Lower lobe of right lung (tissue), 2 donors: ENCODE measurements at regions not wholly inside any gene's neighbourhood (a gene's known extent, or its start where the extent isn't known, plus 50 kb on each side); places are given as distances from the start of the nearest gene placed in this dataset.

ENCODE experiments used
- ATAC-seq, 2 donors: fragments of 200-7000 bp; cut with Tn5 transposase; one replicate each; pipeline ENCODE4 v1.9.1; 2020 to 2022; ENCODE audit warnings: mild to moderate bottlenecking in 2 of 2, moderate library complexity in 2 of 2
- DNase-seq: peaks from one replicate; pipeline ENCODE4 v3.0.0-alpha.2; 2020
- H3K27ac ChIP-seq: fragments of 200-600 bp; one replicate; pipeline ENCODE4 v1.8.0; 2022
- H3K27me3 ChIP-seq: fragments of 200-600 bp; one replicate; pipeline ENCODE4 v1.8.0; 2022; ENCODE audit warnings: low read depth
- H3K36me3 ChIP-seq: fragments of 200-600 bp; one replicate; pipeline ENCODE4 v1.8.0; 2022; ENCODE audit warnings: mild to moderate bottlenecking
- H3K4me1 ChIP-seq: fragments of 200-600 bp; one replicate; pipeline ENCODE4 v1.8.0; 2022
- H3K4me3 ChIP-seq: fragments of 200-600 bp; one replicate; pipeline ENCODE4 v1.8.0; 2022; ENCODE audit warnings: mild to moderate bottlenecking
- H3K9me3 ChIP-seq: fragments of 200-600 bp; one replicate; pipeline ENCODE4 v1.8.0; 2022
- intact Hi-C: fragments of 100-400 bp; cut with DNase I; formaldehyde crosslinking; loops from one replicate; pipeline ENCODE4 v1.11.0; 2022
- TF ChIP-seq, protein P1 (sequence below): fragments of 200-600 bp; IDR thresholded peaks from one replicate; pipeline ENCODE4 v1.8.0; 2022; ENCODE audit warnings: antibody characterized with exemption, mild to moderate bottlenecking
- donor health status: DM: no; HTN: yes; CAD: no; lungs with severe emphysema.

DNA sequence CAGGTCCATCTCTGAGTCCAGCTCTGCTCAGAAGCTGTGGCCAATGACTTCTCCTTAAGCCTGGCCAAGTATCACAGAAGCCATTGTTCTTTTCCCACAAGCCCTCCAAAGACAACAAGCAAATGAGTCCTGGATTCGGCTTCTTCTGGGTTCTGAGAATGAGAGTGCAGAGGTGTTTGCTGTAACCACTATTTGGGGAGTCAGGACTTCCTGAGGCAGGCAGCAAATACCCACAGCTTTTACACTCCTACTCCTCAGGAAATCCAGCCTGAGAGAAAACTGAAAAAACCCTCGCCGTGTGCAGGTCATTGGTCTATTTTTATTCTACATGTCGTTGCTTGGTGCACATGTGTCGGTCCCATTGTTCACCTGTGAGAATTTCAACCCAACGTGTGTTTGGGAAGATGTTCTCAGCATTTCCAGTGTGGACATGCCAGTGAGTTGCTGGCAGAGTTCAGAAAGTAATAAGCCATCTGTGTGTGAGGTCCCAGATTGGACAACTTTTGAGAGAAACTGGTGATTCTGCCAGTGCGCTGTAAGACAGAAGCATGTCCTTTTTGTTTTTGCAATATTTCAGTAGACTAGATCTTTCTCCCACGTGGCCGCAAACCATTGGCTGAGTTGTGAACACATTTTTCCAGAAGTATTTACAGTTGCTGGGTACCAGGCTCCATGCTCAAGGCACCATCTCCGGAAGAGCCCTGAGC is 121.6 kb upstream of the LYZL2 start:
- H3K4me3 ChIP-seq = no peak overlapping the region
- ATAC-seq (no peak), DNase-seq (no peak)
- peaks cover 10% of the 10 kb centered on the region for H3K4me1 ChIP-seq
- H3K27ac ChIP-seq = no peak overlapping the region
- no peaks in the 10 kb centered on the region for H3K27me3 ChIP-seq
- H3K36me3 ChIP-seq = no peaks in the 10 kb centered on the region
- intact Hi-C loops = no loop called here
- no peaks in the 10 kb centered on the region for H3K9me3 ChIP-seq
- TF ChIP-seq, protein P1, sequence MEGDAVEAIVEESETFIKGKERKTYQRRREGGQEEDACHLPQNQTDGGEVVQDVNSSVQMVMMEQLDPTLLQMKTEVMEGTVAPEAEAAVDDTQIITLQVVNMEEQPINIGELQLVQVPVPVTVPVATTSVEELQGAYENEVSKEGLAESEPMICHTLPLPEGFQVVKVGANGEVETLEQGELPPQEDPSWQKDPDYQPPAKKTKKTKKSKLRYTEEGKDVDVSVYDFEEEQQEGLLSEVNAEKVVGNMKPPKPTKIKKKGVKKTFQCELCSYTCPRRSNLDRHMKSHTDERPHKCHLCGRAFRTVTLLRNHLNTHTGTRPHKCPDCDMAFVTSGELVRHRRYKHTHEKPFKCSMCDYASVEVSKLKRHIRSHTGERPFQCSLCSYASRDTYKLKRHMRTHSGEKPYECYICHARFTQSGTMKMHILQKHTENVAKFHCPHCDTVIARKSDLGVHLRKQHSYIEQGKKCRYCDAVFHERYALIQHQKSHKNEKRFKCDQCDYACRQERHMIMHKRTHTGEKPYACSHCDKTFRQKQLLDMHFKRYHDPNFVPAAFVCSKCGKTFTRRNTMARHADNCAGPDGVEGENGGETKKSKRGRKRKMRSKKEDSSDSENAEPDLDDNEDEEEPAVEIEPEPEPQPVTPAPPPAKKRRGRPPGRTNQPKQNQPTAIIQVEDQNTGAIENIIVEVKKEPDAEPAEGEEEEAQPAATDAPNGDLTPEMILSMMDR = no peak

DNA sequence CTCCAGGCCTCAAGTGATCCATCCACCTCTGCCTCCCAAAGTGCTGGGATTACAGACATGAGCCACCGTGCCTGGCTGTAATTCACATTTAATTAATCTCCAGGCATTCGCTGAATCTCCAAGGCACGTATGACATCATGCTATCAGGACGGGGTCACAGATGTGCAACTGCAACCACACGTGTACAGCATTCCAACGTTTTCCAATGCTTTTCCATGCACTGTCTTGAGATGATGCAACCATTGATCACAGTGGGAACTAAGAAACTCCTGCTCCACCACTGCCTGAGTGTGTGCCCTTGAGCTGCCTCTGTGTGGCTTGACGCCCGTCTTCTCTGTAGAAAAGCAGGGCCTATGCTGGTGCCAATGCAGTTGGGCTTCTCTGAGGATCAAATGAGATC is 119.8 kb upstream of the LYZL2 start:
- no peak for ATAC-seq
- no peaks in the 10 kb centered on the region for H3K36me3 ChIP-seq
- H3K27ac ChIP-seq = no peak overlapping the region
- H3K9me3 ChIP-seq = no peaks in the 10 kb centered on the region
- no peak overlapping the region for H3K4me3 ChIP-seq
- intact Hi-C loops = no loop called here
- no peak for DNase-seq
- H3K27me3 ChIP-seq = no peaks in the 10 kb centered on the region
- peaks cover 10% of the 10 kb centered on the region for H3K4me1 ChIP-seq
- TF ChIP-seq, protein P1 = no peak

DNA sequence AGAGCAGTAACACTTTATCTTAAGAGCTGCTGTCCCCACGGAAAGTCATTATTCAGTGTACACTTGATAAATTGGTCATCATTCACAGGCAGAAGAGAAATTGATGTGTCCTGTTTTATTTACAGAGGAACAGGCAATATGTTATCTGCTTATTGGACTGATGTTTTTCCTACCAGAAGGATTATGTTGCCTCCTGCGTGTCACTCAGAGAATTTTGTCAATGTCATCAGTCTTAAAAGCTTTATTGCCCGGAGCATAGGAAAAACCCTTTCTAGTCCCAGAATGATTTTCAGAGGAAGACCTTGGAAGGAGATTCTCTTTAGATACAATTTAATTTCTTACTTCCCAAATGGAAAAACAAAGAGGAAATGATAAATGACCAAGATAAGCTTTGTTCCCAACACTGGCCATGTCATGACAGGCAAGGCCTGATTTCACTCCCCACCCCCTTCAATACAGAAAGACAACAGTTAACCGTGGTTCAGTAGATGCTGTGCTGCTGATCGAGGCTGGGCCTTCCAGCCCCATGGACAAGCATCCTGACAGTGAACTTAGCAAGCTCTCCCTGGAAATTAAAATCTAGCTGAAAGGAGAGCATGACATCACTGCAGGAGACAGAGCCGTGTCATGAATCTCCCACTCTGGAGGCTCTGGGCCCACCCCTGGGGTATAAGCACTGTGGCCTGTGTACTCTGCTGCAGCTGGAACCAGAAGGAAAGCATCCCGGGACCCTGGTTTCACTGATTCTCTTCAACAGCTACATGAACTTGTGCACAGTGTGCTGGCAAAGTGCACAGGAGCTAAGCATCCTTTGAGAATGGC is 118.8 kb upstream of the LYZL2 start:
- H3K4me3 ChIP-seq = no peak overlapping the region
- TF ChIP-seq, protein P1 = no peak
- H3K9me3 ChIP-seq = no peaks in the 10 kb centered on the region
- H3K27ac ChIP-seq = no peak overlapping the region
- no peak for ATAC-seq
- no peaks in the 10 kb centered on the region for H3K36me3 ChIP-seq
- intact Hi-C loops = no loop called here
- no peaks in the 10 kb centered on the region for H3K27me3 ChIP-seq
- peaks cover 10% of the 10 kb centered on the region for H3K4me1 ChIP-seq
- DNase-seq = no peak

DNA sequence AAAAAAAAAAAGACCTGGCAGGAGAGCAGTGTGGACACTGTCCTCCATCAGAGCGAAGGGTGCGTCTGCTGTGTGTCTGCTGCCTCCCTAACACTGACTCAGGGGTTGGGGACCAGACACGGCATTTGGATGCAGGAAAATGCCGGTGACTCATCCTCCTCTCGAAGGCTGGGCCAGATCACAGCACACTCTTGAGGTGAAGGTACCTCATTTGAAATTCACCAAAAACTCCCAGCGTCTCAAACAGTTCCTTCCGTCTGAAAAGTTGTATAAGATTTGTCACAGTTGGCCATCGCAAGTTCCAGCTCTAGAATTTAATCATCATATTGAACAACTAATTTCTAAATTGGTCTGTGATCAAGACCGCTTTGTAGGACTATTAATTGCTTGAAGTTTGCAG is 118.1 kb upstream of the LYZL2 start:
- no peak for ATAC-seq

DNA sequence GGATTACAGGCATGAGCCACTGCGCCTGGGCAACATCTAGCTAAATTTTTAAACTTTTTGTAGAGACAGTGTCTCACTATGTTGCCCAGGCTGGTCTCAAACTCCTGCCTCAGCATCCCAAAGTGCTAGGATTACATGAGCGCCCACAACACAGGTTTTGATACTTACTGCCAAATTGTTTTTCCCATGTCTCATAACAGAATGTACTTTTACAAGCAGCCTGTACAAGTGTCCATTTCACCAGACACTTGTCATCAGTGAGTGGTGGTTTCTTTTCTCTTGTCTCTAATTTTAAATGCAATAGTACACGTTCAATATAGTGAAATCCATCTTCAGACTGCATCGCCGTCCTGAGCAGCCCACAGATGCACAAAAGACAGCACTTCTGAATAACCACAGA is 116.4 kb upstream of the LYZL2 start:
- H3K4me1 ChIP-seq = no peaks in the 10 kb centered on the region
- no peak overlapping the region for H3K27ac ChIP-seq
- DNase-seq (no peak), ATAC-seq (no peak)
- TF ChIP-seq, protein P1 = no peak
- no peaks in the 10 kb centered on the region for H3K9me3 ChIP-seq
- H3K4me3 ChIP-seq = no peak overlapping the region
- intact Hi-C loops = no loop called here
- no peaks in the 10 kb centered on the region for H3K36me3 ChIP-seq
- H3K27me3 ChIP-seq = no peaks in the 10 kb centered on the region

More for the DNA sequence above, 118.1 kb upstream of the LYZL2 start:
- H3K4me3 ChIP-seq = no peak overlapping the region
- no peaks in the 10 kb centered on the region for H3K36me3 ChIP-seq
- peaks cover 10% of the 10 kb centered on the region for H3K4me1 ChIP-seq
- no peak for DNase-seq
- TF ChIP-seq, protein P1 = no peak
- no peak overlapping the region for H3K27ac ChIP-seq
- intact Hi-C loops = no loop called here
- no peaks in the 10 kb centered on the region for H3K27me3 ChIP-seq
- no peaks in the 10 kb centered on the region for H3K9me3 ChIP-seq
